ENCODE measurements at regions not wholly inside any gene's neighbourhood (a gene's known extent, or its start where the extent isn't known, plus 50 kb on each side); places are given as distances from the start of the nearest gene placed in this dataset.

DNA sequence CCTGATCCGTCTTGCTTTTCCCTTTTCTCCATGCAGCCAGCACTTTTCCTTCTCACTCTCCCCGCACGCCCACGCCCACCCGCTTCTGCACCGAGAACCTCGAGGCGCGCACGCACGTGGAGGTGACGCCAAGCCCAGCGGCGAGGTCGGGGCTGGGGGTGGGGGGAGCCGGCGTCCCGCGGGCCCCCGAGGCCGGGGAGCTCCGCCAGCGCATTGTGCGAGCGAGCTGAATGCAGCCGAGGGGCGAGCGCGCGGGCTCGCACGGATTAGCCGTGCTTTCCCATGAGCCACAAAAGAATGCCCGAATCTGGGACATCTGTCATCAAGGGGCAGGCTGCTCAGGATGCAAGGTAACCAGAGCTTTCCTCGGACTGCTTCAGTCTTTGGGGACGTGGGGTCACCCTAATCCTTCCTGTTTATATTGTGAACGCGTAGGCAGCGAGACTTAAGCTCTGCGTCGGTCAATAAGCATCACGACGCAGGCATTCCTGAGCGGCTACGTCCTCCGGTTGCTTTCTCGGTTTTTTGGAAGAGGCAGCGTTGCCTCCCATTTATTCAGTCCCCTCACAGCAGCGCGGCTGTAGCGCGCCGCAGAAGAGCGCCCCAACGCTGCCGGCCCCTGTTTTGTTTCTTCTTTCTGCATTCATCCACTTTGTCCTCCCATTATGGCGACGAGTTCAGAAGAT is 67.3 kb upstream of the AKT3 start:
- TF ChIP-seq, protein P1, sequence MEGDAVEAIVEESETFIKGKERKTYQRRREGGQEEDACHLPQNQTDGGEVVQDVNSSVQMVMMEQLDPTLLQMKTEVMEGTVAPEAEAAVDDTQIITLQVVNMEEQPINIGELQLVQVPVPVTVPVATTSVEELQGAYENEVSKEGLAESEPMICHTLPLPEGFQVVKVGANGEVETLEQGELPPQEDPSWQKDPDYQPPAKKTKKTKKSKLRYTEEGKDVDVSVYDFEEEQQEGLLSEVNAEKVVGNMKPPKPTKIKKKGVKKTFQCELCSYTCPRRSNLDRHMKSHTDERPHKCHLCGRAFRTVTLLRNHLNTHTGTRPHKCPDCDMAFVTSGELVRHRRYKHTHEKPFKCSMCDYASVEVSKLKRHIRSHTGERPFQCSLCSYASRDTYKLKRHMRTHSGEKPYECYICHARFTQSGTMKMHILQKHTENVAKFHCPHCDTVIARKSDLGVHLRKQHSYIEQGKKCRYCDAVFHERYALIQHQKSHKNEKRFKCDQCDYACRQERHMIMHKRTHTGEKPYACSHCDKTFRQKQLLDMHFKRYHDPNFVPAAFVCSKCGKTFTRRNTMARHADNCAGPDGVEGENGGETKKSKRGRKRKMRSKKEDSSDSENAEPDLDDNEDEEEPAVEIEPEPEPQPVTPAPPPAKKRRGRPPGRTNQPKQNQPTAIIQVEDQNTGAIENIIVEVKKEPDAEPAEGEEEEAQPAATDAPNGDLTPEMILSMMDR (IDR thresholded peaks at IDR 0.05) = no peak
- no peak for TF ChIP-seq POLR2AphosphoS5 (IDR thresholded peaks at IDR 0.05)
- TF ChIP-seq POLR2A (IDR thresholded peaks at IDR 0.05) = no peak
